Transverse colon (tissue), 3 donors: ENCODE measurements at regions not wholly inside any gene's neighbourhood (a gene's known extent, or its start where the extent isn't known, plus 50 kb on each side); places are given as distances from the start of the nearest gene placed in this dataset.

ENCODE experiments used
- EP300 ChIP-seq: sonication (generic); formaldehyde crosslinking; IDR thresholded peaks from one replicate; pipeline ENCODE4 v1.6.1; 2017; ENCODE audit warnings: antibody characterized with exemption, low read depth
- POLR2A ChIP-seq: fragments of 450-650 bp; IDR thresholded peaks from one replicate; pipeline ENCODE4 v1.6.1; 2016; ENCODE audit warnings: antibody characterized with exemption, mild to moderate bottlenecking, moderate library complexity
- TF ChIP-seq, protein P1 (sequence below), 5 experiments: fragments of 200-600 bp in 3 of 5; fragments of 450-650 bp in 2 of 5; sonication (generic) in 3 of 5; IDR thresholded peaks; 1 replicate in 2 of 5; 2 replicates in 3 of 5; pipeline ENCODE4 v1.5.1; 2016 to 2017; ENCODE audit warnings: antibody characterized with exemption in 5 of 5, inconsistent platforms in 3 of 5, mild to moderate bottlenecking in 2 of 5, moderate library complexity in 1 of 5

DNA sequence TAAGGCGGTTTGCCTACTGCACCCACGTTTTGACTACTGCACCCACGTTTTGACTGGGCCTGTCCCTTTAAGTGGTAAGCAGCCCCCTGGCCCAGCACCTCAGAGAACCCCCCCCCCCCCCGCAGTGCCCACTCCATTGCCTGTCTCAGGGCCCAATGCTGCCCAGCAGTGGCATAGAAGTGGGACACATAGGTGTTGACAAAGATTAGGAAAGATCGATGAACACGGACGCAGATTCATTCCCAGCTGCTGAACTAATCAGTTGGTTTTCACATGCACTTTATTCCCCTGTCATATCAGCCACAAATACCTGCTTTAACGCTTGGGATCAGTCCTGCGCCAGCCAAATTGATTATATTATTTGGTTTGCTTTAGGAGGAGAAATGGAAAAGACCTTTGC lies 268.8 kb upstream of the SKOR2 start:
- TF ChIP-seq POLR2A (no peak), EP300 (no peak)
- TF ChIP-seq, protein P1, sequence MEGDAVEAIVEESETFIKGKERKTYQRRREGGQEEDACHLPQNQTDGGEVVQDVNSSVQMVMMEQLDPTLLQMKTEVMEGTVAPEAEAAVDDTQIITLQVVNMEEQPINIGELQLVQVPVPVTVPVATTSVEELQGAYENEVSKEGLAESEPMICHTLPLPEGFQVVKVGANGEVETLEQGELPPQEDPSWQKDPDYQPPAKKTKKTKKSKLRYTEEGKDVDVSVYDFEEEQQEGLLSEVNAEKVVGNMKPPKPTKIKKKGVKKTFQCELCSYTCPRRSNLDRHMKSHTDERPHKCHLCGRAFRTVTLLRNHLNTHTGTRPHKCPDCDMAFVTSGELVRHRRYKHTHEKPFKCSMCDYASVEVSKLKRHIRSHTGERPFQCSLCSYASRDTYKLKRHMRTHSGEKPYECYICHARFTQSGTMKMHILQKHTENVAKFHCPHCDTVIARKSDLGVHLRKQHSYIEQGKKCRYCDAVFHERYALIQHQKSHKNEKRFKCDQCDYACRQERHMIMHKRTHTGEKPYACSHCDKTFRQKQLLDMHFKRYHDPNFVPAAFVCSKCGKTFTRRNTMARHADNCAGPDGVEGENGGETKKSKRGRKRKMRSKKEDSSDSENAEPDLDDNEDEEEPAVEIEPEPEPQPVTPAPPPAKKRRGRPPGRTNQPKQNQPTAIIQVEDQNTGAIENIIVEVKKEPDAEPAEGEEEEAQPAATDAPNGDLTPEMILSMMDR (IDR thresholded peaks at IDR 0.05), result no peak
